Heart right ventricle (tissue), 16 donors: ENCODE measurements at regions not wholly inside any gene's neighbourhood (a gene's known extent, or its start where the extent isn't known, plus 50 kb on each side); places are given as distances from the start of the nearest gene placed in this dataset.
"Not testable (repeated sequence)": the region's sequence is repeated elsewhere in the genome, so short reads cannot be mapped to it uniquely, and the experiment has no call there.

Source experiments
- ATAC-seq, 8 donors: fragments of 200-7000 bp; cut with Tn5 transposase; one replicate each; pipeline ENCODE4 v1.9.1; 2020; ENCODE audit warnings: mild to moderate bottlenecking in 8 of 8, moderate library complexity in 8 of 8, moderate number of reproducible peaks in 1 of 8
- DNase-seq, 2 donors: peaks; one replicate each; pipeline ENCODE4 v3.0.0-alpha.2; 2020
- H3K27ac ChIP-seq, 10 donors: fragments of 200-600 bp; sonication (generic) in 2 of 10; one replicate each; pipeline versions ENCODE4 v1.5.0 to v1.8.0; 2020 to 2022; ENCODE audit warnings: mild to moderate bottlenecking in 3 of 10
- H3K27me3 ChIP-seq, 7 donors: fragments of 200-600 bp; one replicate each; pipeline ENCODE4 v1.8.0; 2021 to 2022; ENCODE audit warnings: mild to moderate bottlenecking in 2 of 7
- H3K36me3 ChIP-seq, 9 donors: fragments of 200-600 bp; sonication (generic) in 1 of 9; one replicate each; pipeline versions ENCODE4 v1.5.0 to v1.8.0; 2020 to 2022; ENCODE audit warnings: mild to moderate bottlenecking in 2 of 9
- H3K4me1 ChIP-seq, 9 donors: fragments of 200-600 bp; sonication (generic) in 1 of 9; one replicate each; pipeline versions ENCODE4 v1.5.0 to v1.8.0; 2020 to 2022; ENCODE audit warnings: mild to moderate bottlenecking in 4 of 9
- H3K4me3 ChIP-seq, 10 donors: fragments of 200-600 bp; sonication (generic) in 2 of 10; one replicate each; pipeline versions ENCODE4 v1.5.0 to v1.8.0; 2020 to 2022; ENCODE audit warnings: mild to moderate bottlenecking in 7 of 10, moderate library complexity in 2 of 10
- H3K9me3 ChIP-seq, 11 donors: fragments of 200-600 bp in 10 of 11; sonication (generic) in 2 of 11; one replicate each; pipeline versions ENCODE4 v1.5.0 to v1.8.0; 2013 to 2022; ENCODE audit warnings: mild to moderate bottlenecking in 2 of 11, control low read depth in 1 of 11, moderate library complexity in 1 of 11
- CTCF ChIP-seq, 9 donors: fragments of 200-600 bp; sonication (generic) in 2 of 9; IDR thresholded peaks; one replicate each; pipeline versions ENCODE4 v1.5.0 to v1.8.0; 2021 to 2022; ENCODE audit warnings: antibody characterized with exemption in 9 of 9, mild to moderate bottlenecking in 5 of 9, moderate library complexity in 1 of 9
- WGBS, 2 donors: extraction: QIAGEN DNeasy Blood & Tissue Kit; methylation state at CpG; one replicate each; pipeline ENCODE4 v1.1.7; 2013; ENCODE audit warnings: inconsistent platforms in 1 of 2; 5-methylcytosine and 5-hydroxymethylcytosine counted together
- intact Hi-C, 10 donors: fragments of 100-400 bp; cut with DNase I; formaldehyde crosslinking; loops; one replicate each; pipeline versions ENCODE4 v1.11.1 to v1.14.2; 2022
- donor health status: Arrhythmogenic right ventricular cardiomyopathy.
- donor health status: ischemic (EF 13 %, LVEDD 7.1; RV severe dilation, severe dysfunction).
- donor health status: healthy with polysubstance abuse.
- donor health status: DM: no; HTN: yes; CAD: no.
- donor health status: DM: no; HTN: no; CAD: no.
- donor health status: ischemic (EF 25% LVEDD 6.9; RV normal size, moderate dysfunction).
- donor health status: ischemic (EF 25% LVEDD 5.7; RV mildly dilated, moderate dysfunction).
- donor health status: healthy.
- donor health status: DM: yes; HTN: yes; CAD: no.
- donor health status: Ischemic cardiomyopathy.
- donor health status: ischemic (EF 35%, LVEDD 5.7; RV mildly dilated, moderate dysfunction).
- donor health status: nonischemic (EF 11% LVEDD 7.7; RV severe dilation, severe dysfunction).
- donor health status: DM: yes; HTN: yes; CAD: no.
- donor health status: PGD.
- donor health status: ischemic (EF 29% LVEDD 5.4; RV normal size, mild dysfunction).
- donor health status: nonischemic (EF 23%, LVEDD 6.1; RV moderate dilation, normal function).

- H3K4me1 ChIP-seq, H3K27ac ChIP-seq, H3K9me3 ChIP-seq, DNase-seq, H3K36me3 ChIP-seq, H3K4me3 ChIP-seq, H3K27me3 ChIP-seq, intact Hi-C loops, ATAC-seq: not testable (repeated sequence)
- WGBS, 2 donors: no CpG with 5 or more reads among the region's 2 CpGs
Observed at GRCh38 chr1:144140243-144140642, 168.5 kb upstream of the FAM72C start.

- H3K27me3 ChIP-seq, H3K4me3 ChIP-seq, H3K36me3 ChIP-seq, H3K4me1 ChIP-seq, H3K9me3 ChIP-seq, intact Hi-C loops, H3K27ac ChIP-seq, ATAC-seq: not testable (repeated sequence)
- WGBS, 2 donors: 52 to 53% methylated on average over 3 of the region's 7 CpGs
- DNase-seq: peak in 1 of 2 donors; percentile 1
Observed at GRCh38 chr1:144105006-144105405, 133.2 kb upstream of the FAM72C start.

GRCh38 chr1:144104000-144104677 is 132.4 kb upstream of the FAM72C start:
- 90 to 91% methylated on average over 14 of the region's 14 CpGs for WGBS, 2 donors
- intact Hi-C loops: not testable (repeated sequence)
- ATAC-seq: peak in 3 of 8 donors; percentile 22 to 73 (median 25)

GRCh38 chr1:144103156-144103880 is 131.5 kb upstream of the FAM72C start:
- H3K36me3 ChIP-seq, H3K27me3 ChIP-seq, H3K4me3 ChIP-seq, H3K9me3 ChIP-seq, H3K4me1 ChIP-seq, intact Hi-C loops, H3K27ac ChIP-seq: not testable (repeated sequence)
- ATAC-seq (peak in 4 of 8 donors; percentile 31 to 72 (median 40)), DNase-seq (peak; percentile 57 to 63)
- 92 to 93% methylated on average over 4 of the region's 6 CpGs for WGBS, 2 donors

More at GRCh38 chr1:144104000-144104677, 132.4 kb upstream of the FAM72C start:
- not testable (repeated sequence) for H3K9me3 ChIP-seq, H3K36me3 ChIP-seq, H3K27me3 ChIP-seq, H3K4me3 ChIP-seq, H3K4me1 ChIP-seq, H3K27ac ChIP-seq
- DNase-seq: peak; percentile 53 to 57

GRCh38 chr1:144102046-144102745 is 130.4 kb upstream of the FAM72C start:
- H3K9me3 ChIP-seq, H3K27ac ChIP-seq, H3K4me1 ChIP-seq, H3K4me3 ChIP-seq, intact Hi-C loops, H3K36me3 ChIP-seq, H3K27me3 ChIP-seq: not testable (repeated sequence)
- WGBS, 2 donors: 74 to 75% methylated on average over 3 of the region's 3 CpGs
- DNase-seq: peak; percentile 13 to 20
- ATAC-seq: peak in 1 of 8 donors; percentile 72

GRCh38 chr1:144101397-144102045 is 129.7 kb upstream of the FAM72C start:
- H3K27me3 ChIP-seq: no peaks in the 10 kb centered on the region
- H3K4me1 ChIP-seq: no peaks in the 10 kb centered on the region
- peak; percentile 16 to 17 for DNase-seq
- H3K36me3 ChIP-seq: no peaks in the 10 kb centered on the region
- peak in 2 of 8 donors; percentile 33 to 47 for ATAC-seq
- no peak overlapping the region for H3K27ac ChIP-seq
- no peak for TF ChIP-seq CTCF (IDR thresholded peaks at IDR 0.05)
- intact Hi-C loops: no loop called here
- H3K4me3 ChIP-seq: no peak overlapping the region
- 76 to 78% methylated on average over 8 of the region's 8 CpGs for WGBS, 2 donors
- no peaks in the 10 kb centered on the region for H3K9me3 ChIP-seq

GRCh38 chr1:144077167-144077841 is 105.5 kb upstream of the FAM72C start:
- H3K27me3 ChIP-seq, H3K27ac ChIP-seq, H3K9me3 ChIP-seq, H3K36me3 ChIP-seq, intact Hi-C loops, ATAC-seq, H3K4me1 ChIP-seq: not testable (repeated sequence)
- peak in 1 of 2 donors; percentile 4 for DNase-seq
- 1% methylated on average over 84 to 91 of the region's 93 CpGs for WGBS, 2 donors
- H3K4me3 ChIP-seq: peak overlapping the region in 9 of 10 donors; percentile 19 to 68 (median 46)

- H3K27me3 ChIP-seq, H3K27ac ChIP-seq, intact Hi-C loops, ATAC-seq, H3K4me1 ChIP-seq, H3K36me3 ChIP-seq, DNase-seq, H3K9me3 ChIP-seq: not testable (repeated sequence)
- 1 to 2% methylated on average over 32 to 53 of the region's 53 CpGs for WGBS, 2 donors
- peak overlapping the region in 8 of 10 donors; percentile 24 to 68 (median 48) for H3K4me3 ChIP-seq
Observed at GRCh38 chr1:144076646-144077045, 104.9 kb upstream of the FAM72C start.

GRCh38 chr1:144070394-144071053 is 98.7 kb upstream of the FAM72C start:
- WGBS, 2 donors: no CpG with 5 or more reads among the region's 3 CpGs
- ATAC-seq, DNase-seq, H3K27me3 ChIP-seq, H3K9me3 ChIP-seq, H3K4me3 ChIP-seq, H3K4me1 ChIP-seq, H3K27ac ChIP-seq, H3K36me3 ChIP-seq, intact Hi-C loops: not testable (repeated sequence)
